ENCODE measurements at regions not wholly inside any gene's neighbourhood (a gene's known extent, or its start where the extent isn't known, plus 50 kb on each side); places are given as distances from the start of the nearest gene placed in this dataset.
A peak's percentile ranks its signal among the peaks of the same experiment; 100 is the strongest.
"Not testable (repeated sequence)": the region's sequence is repeated elsewhere in the genome, so short reads cannot be mapped to it uniquely, and the experiment has no call there.

DNA sequence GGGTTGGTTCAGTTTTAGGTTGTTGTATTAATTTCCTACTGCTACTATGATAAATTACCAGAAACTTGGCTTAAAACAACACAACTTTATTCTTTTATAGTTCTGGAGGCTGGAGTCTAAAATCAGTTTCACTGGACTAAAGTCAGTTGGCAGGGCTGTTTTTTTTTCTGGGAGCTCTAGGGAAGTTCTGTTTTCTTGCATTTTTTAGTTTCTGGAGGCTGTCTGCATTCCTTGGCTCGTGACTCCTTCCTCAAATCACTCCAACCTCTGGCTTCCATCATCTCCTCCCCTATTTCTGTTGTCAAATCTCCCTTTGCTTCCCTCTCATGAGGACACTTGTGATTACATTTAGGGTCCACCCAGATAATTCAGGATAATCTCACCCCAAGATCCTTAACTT is 51.3 kb upstream of the SUB1 start:
- DNase-seq (ENCODE audit: low spot score): no peak
- TF ChIP-seq, protein P1, sequence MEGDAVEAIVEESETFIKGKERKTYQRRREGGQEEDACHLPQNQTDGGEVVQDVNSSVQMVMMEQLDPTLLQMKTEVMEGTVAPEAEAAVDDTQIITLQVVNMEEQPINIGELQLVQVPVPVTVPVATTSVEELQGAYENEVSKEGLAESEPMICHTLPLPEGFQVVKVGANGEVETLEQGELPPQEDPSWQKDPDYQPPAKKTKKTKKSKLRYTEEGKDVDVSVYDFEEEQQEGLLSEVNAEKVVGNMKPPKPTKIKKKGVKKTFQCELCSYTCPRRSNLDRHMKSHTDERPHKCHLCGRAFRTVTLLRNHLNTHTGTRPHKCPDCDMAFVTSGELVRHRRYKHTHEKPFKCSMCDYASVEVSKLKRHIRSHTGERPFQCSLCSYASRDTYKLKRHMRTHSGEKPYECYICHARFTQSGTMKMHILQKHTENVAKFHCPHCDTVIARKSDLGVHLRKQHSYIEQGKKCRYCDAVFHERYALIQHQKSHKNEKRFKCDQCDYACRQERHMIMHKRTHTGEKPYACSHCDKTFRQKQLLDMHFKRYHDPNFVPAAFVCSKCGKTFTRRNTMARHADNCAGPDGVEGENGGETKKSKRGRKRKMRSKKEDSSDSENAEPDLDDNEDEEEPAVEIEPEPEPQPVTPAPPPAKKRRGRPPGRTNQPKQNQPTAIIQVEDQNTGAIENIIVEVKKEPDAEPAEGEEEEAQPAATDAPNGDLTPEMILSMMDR (IDR thresholded peaks at IDR 0.05; ENCODE audit: extremely low read depth, insufficient read depth, missing control alignments): no peak
- in situ Hi-C loops (cut with MboI; ENCODE audit: low pct_unique_long_range_greater_than_20kb, low sequenced_read_pairs, unreplicated experiment): no loop called here

DNA sequence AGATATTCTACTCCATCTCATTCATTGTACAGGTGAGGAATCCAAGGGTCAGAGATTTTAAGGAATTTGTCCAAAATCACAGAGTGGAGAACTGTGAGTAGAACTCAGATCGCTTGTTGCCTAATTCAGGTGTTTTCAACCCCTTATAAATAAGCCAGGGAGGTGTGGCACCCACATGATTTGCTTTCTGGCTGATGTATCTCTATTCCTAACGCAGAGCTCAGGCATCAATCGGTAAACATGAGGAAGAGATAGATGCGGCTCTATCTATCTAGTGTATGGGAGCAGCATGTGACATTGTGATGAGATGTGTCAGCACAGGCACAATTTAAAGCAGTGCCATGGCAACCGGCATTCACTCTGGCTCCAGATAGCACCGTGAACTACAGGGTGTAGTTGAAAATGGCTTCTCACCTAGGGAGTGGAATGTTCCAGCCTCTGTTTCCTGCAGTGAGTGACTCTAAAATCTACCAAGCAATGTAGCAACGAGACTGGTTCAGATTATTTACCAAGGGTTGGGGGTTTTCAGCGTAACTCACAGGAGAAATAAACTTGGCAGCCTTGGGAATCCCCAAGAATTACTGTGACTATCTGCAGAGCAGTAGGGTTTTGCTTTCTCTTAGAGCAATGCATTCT is 53.4 kb upstream of the SUB1 start:
- DNase-seq (ENCODE audit: low spot score): peak; percentile 39
- TF ChIP-seq, protein P1 (IDR thresholded peaks at IDR 0.05; ENCODE audit: extremely low read depth, insufficient read depth, missing control alignments): no peak
- in situ Hi-C loops (cut with MboI; ENCODE audit: low pct_unique_long_range_greater_than_20kb, low sequenced_read_pairs, unreplicated experiment): no loop called here

DNA sequence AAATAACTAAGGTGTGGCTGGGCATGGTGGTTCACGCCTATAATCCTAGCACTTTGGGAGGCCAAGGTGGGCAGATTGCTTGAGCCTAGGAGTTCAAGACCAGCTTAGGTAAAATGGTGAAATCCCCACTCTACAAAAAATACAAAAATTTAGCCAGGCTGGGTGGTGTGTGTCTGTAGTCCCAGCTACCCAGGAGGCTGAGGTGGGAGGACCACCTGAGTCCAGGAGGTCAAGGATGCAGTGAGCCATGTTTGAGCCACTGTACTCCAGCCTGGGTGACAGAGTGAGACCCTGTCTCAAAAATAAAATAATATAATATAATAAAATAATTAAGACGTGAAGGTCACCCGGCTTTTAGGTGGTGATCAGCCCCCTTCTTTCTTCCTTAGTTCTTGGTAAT is 58.0 kb upstream of the SUB1 start:
- in situ Hi-C loops (cut with MboI; ENCODE audit: low pct_unique_long_range_greater_than_20kb, low sequenced_read_pairs, unreplicated experiment); DNase-seq (ENCODE audit: low spot score): not testable (repeated sequence)

DNA sequence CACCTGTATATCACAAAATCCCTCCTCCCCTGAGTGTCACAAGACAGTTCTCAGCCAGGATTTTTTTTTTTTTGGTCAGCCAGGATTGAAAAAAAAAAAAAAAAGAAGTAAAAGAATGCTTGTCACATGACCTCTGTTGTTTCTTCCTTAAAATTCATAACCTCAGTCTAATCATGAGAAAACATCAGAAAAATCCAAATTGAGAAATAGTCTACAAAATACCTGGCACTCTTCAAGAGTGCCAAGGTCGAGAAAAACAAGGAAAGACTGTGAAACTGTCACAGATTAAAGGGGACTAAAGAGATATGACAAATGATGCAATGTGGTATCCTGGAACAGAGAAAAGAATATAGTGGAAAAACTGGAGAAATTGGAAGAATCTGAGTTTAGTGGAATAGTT is 58.5 kb upstream of the SUB1 start:
- in situ Hi-C loops (cut with MboI; ENCODE audit: low pct_unique_long_range_greater_than_20kb, low sequenced_read_pairs, unreplicated experiment): no loop called here
- DNase-seq (ENCODE audit: low spot score): no peak
- TF ChIP-seq, protein P1 (IDR thresholded peaks at IDR 0.05; ENCODE audit: extremely low read depth, insufficient read depth, missing control alignments): no peak

DNA sequence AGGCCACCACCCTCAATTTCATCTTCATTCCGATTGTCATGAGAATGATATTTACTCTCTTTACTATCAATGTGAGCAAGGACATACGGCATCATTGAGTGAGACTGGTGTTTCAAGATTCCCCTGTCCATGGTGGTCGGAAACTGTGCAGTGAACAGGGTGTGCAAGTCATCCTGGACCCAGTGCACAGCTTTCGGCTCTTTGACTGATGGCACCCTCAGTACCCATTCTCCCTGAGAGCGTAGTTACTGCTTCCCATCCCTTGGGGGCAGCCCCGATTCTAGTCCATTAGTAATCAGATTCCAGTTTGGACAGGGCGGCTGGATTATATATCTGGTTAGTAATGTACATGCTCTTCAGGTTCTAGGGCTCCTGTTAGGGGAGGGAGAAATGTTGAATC is 61.7 kb upstream of the SUB1 start:
- TF ChIP-seq, protein P1 (IDR thresholded peaks at IDR 0.05; ENCODE audit: extremely low read depth, insufficient read depth, missing control alignments): peak; percentile 24
- in situ Hi-C loops (cut with MboI; ENCODE audit: low pct_unique_long_range_greater_than_20kb, low sequenced_read_pairs, unreplicated experiment): no loop called here
- DNase-seq (ENCODE audit: low spot score): no peak

DNA sequence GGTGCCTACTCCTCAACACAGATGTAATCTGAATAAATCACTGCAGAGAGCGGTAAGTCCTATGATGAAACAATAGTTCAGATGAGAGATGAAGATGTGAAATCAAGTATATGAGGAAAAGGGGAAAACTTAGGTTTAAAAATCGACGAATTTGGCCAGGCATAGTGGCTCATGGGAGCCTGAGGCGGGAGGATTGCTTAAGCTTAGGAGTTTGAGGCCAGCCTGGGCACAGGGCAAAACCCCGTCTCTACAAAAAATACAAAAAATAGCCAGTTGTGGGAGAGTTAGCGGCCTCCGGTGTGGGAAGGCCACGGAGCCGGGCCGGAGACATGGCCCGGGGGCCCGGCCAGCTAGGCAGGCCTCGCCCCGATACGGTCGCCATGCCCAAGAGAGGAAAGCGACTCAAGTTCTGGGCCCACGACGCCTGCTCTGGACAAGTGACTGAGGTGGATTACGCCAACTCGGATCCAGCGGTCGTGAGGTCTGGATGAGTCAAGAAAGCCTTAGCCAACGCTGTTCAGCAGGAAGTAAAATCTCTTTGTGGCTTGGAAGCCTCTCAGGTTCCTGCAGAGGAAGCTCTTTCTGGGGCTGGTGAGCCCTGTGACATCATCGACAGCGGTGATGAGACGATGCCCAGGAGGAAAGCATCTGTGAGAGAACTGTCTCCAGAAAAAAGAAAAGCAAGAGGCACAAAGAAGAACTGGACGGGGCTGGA is 62.8 kb upstream of the SUB1 start:
- in situ Hi-C loops (cut with MboI; ENCODE audit: low pct_unique_long_range_greater_than_20kb, low sequenced_read_pairs, unreplicated experiment): no loop called here
- TF ChIP-seq, protein P1 (IDR thresholded peaks at IDR 0.05; ENCODE audit: extremely low read depth, insufficient read depth, missing control alignments): no peak
- no peak for DNase-seq (ENCODE audit: low spot score)

DNA sequence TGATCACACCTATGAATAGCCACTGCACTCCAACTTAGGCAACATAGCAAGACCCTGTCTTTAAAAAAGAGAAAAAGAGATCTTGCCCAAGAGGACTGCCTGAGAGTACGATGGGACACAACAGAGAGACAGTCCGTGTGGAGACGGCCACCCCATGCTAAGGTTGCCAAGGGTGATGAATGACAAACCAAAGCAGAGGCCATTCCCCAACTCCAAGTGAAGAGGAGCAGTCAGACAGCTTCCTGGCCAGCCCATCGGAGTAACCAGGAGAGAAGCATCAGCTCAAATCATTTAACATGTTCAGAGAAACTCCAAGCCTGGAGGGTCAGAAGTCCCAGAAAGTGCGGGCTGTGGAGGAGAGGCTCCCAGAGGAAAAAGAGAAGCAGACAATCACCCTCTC is 63.9 kb upstream of the SUB1 start:
- in situ Hi-C loops (cut with MboI; ENCODE audit: low pct_unique_long_range_greater_than_20kb, low sequenced_read_pairs, unreplicated experiment): no loop called here
- no peak for DNase-seq (ENCODE audit: low spot score)
- TF ChIP-seq, protein P1 (IDR thresholded peaks at IDR 0.05; ENCODE audit: extremely low read depth, insufficient read depth, missing control alignments): no peak
